ENCODE measurements at regions not wholly inside any gene's neighbourhood (a gene's known extent, or its start where the extent isn't known, plus 50 kb on each side); places are given as distances from the start of the nearest gene placed in this dataset.
A peak's percentile ranks its signal among the peaks of the same experiment; 100 is the strongest.
"Not testable (repeated sequence)": the region's sequence is repeated elsewhere in the genome, so short reads cannot be mapped to it uniquely, and the experiment has no call there.

- not testable (repeated sequence) for DNase-seq
Measured at GRCh38 chr10:33956322-33956721, 621.9 kb upstream of the NRP1 start.

- DNase-seq, result no peak
Measured at GRCh38 chr10:33955676-33956075, 621.2 kb upstream of the NRP1 start.

DNA sequence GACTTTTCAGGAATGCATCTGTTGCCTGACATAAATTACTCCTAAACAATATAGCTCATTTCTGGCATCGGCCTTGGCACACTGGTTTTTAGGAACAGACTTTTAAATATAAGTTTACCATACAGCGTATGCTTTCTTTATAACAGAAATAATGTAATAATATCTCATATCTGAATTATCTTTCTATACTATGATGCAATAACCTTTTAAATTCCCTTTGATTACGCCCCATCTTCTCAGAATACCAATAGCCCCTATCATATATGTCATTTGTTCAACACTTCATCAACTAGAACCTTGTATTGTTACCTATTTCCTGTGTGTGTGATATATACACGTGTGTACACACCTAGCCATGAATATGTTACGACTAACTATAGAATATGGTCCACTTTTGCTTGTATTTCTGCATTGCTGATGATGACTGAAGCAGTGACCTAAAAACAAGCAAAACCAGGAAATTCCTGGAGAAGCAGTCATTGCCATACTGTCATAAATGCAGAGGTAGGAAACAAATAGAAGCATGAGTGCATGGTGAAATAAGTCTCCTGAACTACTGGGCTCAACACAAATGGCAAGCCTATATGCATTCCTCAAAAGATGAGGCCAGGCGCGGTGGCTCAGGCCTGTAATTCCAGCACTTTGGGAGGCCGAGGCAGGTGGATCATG, 618.4 kb upstream of the NRP1 start:
- no peak for DNase-seq

GRCh38 chr10:33950206-33950605, 615.7 kb upstream of the NRP1 start:
- no peak for DNase-seq

DNA sequence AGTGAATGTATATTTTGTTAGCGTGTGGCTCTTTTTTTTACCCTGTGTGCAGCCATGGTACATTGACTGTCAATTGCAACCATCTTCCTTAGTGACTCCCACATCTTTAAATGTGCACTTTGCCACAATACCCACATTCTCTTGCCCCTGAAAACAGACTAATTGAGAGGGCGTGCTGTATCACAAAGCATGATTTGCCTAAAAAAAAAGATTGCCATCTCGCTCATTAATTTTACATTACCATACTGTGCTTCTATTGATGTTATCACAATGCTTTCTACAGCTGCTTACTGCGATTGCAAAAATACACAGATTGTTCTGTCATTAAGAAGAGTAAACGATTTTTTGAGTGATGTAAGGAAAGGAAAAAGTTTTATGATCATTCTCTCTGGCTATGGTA, 613.1 kb upstream of the NRP1 start:
- no peak for DNase-seq

DNA sequence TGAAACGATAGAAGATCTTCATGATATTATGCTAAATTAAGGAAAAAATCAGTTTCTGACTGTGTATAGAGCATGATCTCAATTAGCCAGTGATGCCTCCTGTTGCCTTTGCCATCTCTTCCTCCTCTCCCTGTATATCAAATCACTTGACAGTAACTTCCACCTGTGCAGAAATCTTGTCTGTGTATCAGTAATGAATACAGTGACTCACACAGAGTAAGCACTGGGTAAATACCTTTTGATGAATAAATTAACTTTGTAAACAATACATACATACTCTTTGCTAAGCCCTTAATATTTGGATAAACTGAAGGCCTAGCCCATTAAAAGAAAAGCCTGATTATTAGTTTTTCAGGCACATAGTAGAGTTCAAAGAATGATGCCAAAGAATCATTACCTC, 610.6 kb upstream of the NRP1 start:
- DNase-seq, result no peak

DNA sequence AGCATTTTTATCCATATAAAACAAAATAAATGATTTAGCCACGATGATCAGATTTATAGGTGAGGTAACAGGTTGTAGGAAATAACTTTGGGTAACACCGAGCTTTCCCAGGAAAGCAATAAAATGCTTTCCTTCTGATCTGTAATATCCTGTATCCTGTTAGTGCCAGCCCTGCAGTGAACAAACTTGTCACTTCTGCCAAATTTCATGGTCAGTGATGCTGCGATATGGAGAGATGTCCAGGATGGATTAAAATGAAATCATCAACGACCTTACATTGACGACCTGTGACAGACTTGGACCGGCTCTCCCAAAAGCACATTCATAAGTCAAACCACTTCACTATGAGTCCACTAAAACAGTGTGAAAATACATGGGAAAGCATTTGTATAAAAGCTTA, 608.0 kb upstream of the NRP1 start:
- no peak for DNase-seq

- no peak for DNase-seq
Measured at GRCh38 chr10:33939892-33940291, 605.4 kb upstream of the NRP1 start.

- no peak for DNase-seq
Measured at GRCh38 chr10:33939410-33939809, 604.9 kb upstream of the NRP1 start.

DNA sequence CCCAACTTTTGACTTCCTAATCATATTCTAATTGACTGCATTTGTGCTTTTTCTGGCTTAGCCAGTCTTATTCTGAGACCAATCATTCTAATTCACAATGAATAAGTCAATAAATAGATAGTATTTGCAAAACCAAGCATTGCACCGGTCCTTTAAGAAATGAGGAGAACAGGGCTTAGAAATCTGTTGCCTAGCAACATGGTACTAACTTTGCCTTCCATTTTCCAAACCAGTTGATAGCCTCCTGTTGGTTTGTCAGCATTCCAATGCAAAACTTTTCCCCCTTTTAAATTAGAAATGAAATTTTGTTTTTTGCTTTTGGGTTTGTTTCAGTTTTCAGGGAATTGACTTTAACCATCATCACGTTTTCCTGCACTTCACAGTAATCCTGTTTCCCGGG, 603.5 kb upstream of the NRP1 start:
- no peak for DNase-seq

- peak; percentile 78 for DNase-seq
Measured at GRCh38 chr10:33937036-33937730, 602.7 kb upstream of the NRP1 start.

- DNase-seq, result no peak
Measured at GRCh38 chr10:33935350-33935749, 600.9 kb upstream of the NRP1 start.

DNA sequence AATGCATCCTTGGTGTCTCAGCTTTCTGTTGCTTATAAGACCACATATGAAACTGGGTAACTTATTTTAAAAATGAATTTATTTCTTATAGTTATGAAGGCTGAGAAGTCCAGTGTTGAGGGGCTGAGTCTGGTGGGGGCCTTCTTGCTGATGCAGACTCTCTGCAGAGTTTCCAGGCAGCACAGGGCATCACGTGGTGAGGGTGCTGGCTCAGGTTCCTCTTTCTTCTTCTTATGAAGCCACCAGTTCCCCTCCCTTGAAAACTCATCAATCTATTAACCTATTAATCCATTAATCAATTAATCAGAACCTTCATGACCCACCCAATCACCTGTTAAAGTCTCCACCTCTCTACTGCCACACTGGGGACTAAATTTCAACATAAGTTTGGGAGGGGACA, 595.6 kb upstream of the NRP1 start:
- no peak for DNase-seq

GRCh38 chr10:33927347-33927746, 592.9 kb upstream of the NRP1 start:
- peak; percentile 50 for DNase-seq

GRCh38 chr10:33921970-33922605, 587.6 kb upstream of the NRP1 start:
- DNase-seq, result no peak

- DNase-seq, result no peak
Measured at GRCh38 chr10:33920351-33920750, 585.9 kb upstream of the NRP1 start.

GRCh38 chr10:33919244-33919643, 584.8 kb upstream of the NRP1 start:
- no peak for DNase-seq

DNA sequence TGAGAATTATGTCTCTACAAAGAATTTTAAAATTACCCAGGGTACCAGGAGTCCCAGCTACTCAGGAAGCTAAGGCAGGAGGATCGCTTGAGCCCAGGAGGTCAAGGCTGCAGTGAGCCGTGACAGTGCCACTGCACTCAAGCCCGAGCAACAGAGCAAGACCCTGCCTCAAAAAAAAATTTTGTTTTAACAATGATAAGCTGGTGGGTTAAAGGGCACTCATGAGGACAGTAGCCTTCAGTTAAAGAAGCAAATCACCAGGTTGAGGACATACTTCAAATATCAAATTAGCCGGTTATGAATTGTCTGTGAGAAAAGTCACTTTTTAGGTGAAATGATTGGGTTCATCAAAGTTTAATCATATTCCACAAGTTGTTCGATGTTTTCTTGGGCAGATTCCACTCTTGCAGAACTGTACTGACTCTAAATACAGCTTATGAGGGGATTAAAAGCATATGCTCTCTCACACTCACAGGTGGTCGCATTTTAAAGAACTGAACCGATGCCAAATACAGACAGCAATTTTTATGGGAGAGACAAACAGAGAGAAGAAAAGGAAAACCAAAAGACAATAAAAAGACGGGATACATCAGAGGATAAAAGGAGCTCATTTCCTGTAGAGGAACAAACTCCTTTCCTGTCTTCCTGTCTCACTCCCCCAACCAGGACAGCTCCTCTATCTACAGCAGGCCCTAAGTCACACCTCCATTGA, 582.8 kb upstream of the NRP1 start:
- DNase-seq, result no peak

GRCh38 chr10:33914746-33915145, 580.3 kb upstream of the NRP1 start:
- DNase-seq, result no peak

- no peak for DNase-seq
Measured at GRCh38 chr10:33913194-33913593, 578.7 kb upstream of the NRP1 start.

- DNase-seq, result not testable (repeated sequence)
Measured at GRCh38 chr10:33909476-33909875, 575.0 kb upstream of the NRP1 start.

GRCh38 chr10:33901166-33901565, 566.7 kb upstream of the NRP1 start:
- DNase-seq, result no peak

- no peak for DNase-seq
Measured at GRCh38 chr10:33900596-33900995, 566.1 kb upstream of the NRP1 start.

All from left kidney (tissue), 1 donor.